GM23338 (cell line): ENCODE measurements at regions not wholly inside any gene's neighbourhood (a gene's known extent, or its start where the extent isn't known, plus 50 kb on each side); places are given as distances from the start of the nearest gene placed in this dataset.

Source experiments
- ATAC-seq: fragments of 200-7000 bp; cut with Tn5 transposase; 3 replicates; pipeline ENCODE4 v1.9.1; 2020
- DNase-seq: peaks from one replicate; pipeline ENCODE4 v3.0.0-alpha.2; 2015; ENCODE audit warnings: low spot score
- H2AFZ ChIP-seq: fragments of 200-600 bp; sonication (generic); 2 replicates; pipeline ENCODE4 v1.8.0; 2016; ENCODE audit warnings: antibody characterized with exemption, mild to moderate bottlenecking, moderate library complexity
- H3F3A ChIP-seq: fragments of 200-600 bp; sonication (generic); replicated peaks from 2 replicates; pipeline ENCODE4 v1.8.0; 2017; ENCODE audit warnings: antibody characterized with exemption, mixed run types, low read depth
- H3K27ac ChIP-seq: fragments of 200-600 bp; sonication (generic); 2 replicates; pipeline ENCODE4 v1.6.1; 2016; ENCODE audit warnings: low read depth
- H3K27me3 ChIP-seq: fragments of 200-600 bp; sonication (generic); 2 replicates; pipeline ENCODE4 v1.8.0; 2016; ENCODE audit warnings: mild to moderate bottlenecking, mixed run types, moderate library complexity; ENCODE audit not compliant: insufficient read depth
- H3K36me3 ChIP-seq: fragments of 200-600 bp; sonication (generic); 2 replicates; pipeline ENCODE4 v1.8.0; 2016; ENCODE audit warnings: mild to moderate bottlenecking; ENCODE audit not compliant: insufficient read depth
- H3K4me1 ChIP-seq: fragments of 200-600 bp; sonication (generic); 2 replicates; pipeline ENCODE4 v1.8.0; 2016; ENCODE audit warnings: mild to moderate bottlenecking, moderate library complexity; ENCODE audit not compliant: insufficient read depth
- H3K4me2 ChIP-seq: fragments of 200-600 bp; sonication (generic); 2 replicates; pipeline ENCODE4 v1.7.1; 2017; ENCODE audit warnings: mixed run types
- H3K4me3 ChIP-seq: fragments of 200-600 bp; sonication (generic); 2 replicates; pipeline ENCODE4 v1.6.1; 2016; ENCODE audit warnings: mixed run types
- H3K79me2 ChIP-seq: fragments of 200-600 bp; sonication (generic); replicated peaks from 2 replicates; pipeline ENCODE4 v1.8.0; 2017; ENCODE audit warnings: mild to moderate bottlenecking; ENCODE audit not compliant: insufficient read depth
- H3K9me2 ChIP-seq: fragments of 200-600 bp; sonication (generic); 2 replicates; pipeline ENCODE4 v1.8.0; 2017; ENCODE audit not compliant: insufficient read depth
- H4K20me1 ChIP-seq: fragments of 200-600 bp; sonication (generic); replicated peaks from 2 replicates; pipeline ENCODE4 v1.8.0; 2017; ENCODE audit warnings: mild to moderate bottlenecking; ENCODE audit not compliant: insufficient read depth
- H3K27ac Mint-ChIP-seq: 2 replicates; pipeline ENCODE4 v1.8.0; 2020; ENCODE audit warnings: inconsistent platforms, mild to moderate bottlenecking, moderate library complexity, mixed read lengths
- H3K27me3 Mint-ChIP-seq: 3 replicates; pipeline ENCODE4 v1.8.0; 2022; ENCODE audit warnings: low read depth, mild to moderate bottlenecking, moderate library complexity, mixed read lengths, inconsistent platforms; ENCODE audit not compliant: insufficient read depth, poor library complexity
- H3K36me3 Mint-ChIP-seq: 3 replicates; pipeline ENCODE4 v1.8.0; 2021; ENCODE audit warnings: low read depth, mild to moderate bottlenecking, inconsistent platforms, moderate library complexity, mixed read lengths
- H3K4me1 Mint-ChIP-seq: 3 replicates; pipeline ENCODE4 v1.8.0; 2020; ENCODE audit warnings: mild to moderate bottlenecking, inconsistent platforms, mixed read lengths
- H3K4me3 Mint-ChIP-seq: 3 replicates; pipeline ENCODE4 v1.8.0; 2021; ENCODE audit warnings: moderate library complexity, mild to moderate bottlenecking, inconsistent platforms, mixed read lengths
- H3K9me3 Mint-ChIP-seq: 3 replicates; pipeline ENCODE4 v1.8.0; 2020; ENCODE audit warnings: moderate library complexity, mild to moderate bottlenecking, inconsistent platforms, mixed read lengths
- CREB1 ChIP-seq: fragments of 250-450 bp; sonication (Bioruptor Pico); IDR thresholded peaks from 2 replicates; pipeline ENCODE4 v1.5.0; 2020; ENCODE audit warnings: low read depth, mild to moderate bottlenecking, moderate library complexity
- CTCF ChIP-seq, 2 experiments: fragments of 200-600 bp in 1 of 2; sonication (generic) in 1 of 2; conservative IDR thresholded peaks; 2 replicates each; pipeline versions ENCODE4 v1.5.1 to v1.6.1; 2016 to 2017; ENCODE audit warnings: antibody characterized with exemption in 2 of 2, low read depth in 2 of 2, mild to moderate bottlenecking in 2 of 2, moderate library complexity in 1 of 2
- EZH2 ChIP-seq: fragments of 200-600 bp; sonication (generic); IDR thresholded peaks from one replicate; pipeline ENCODE4 v1.8.0; 2017; ENCODE audit warnings: antibody characterized with exemption, mild to moderate bottlenecking, low read depth; ENCODE audit not compliant: unreplicated experiment
- EZH2phosphoT487 ChIP-seq: fragments of 200-600 bp; sonication (generic); IDR thresholded peaks from one replicate; pipeline ENCODE4 v1.8.1; 2018; ENCODE audit warnings: antibody characterized with exemption; ENCODE audit not compliant: unreplicated experiment
- JUNB ChIP-seq: IDR thresholded peaks from one replicate; pipeline ENCODE4 v1.6.1; 2016; ENCODE audit warnings: antibody characterized with exemption; ENCODE audit not compliant: unreplicated experiment
- NANOG ChIP-seq: IDR thresholded peaks from 2 replicates; pipeline ENCODE4 v1.6.1; 2016; ENCODE audit warnings: antibody characterized with exemption, borderline replicate concordance
- POLR2AphosphoS5 ChIP-seq: IDR thresholded peaks from 2 replicates; pipeline ENCODE4 v1.6.1; 2016; ENCODE audit warnings: antibody characterized with exemption, low read depth
- ZNF114 ChIP-seq: fragments of 250-450 bp; sonication (Bioruptor Pico); IDR thresholded peaks from 2 replicates; pipeline ENCODE4 v1.5.0; 2020; ENCODE audit warnings: mild to moderate bottlenecking, moderate library complexity

DNA sequence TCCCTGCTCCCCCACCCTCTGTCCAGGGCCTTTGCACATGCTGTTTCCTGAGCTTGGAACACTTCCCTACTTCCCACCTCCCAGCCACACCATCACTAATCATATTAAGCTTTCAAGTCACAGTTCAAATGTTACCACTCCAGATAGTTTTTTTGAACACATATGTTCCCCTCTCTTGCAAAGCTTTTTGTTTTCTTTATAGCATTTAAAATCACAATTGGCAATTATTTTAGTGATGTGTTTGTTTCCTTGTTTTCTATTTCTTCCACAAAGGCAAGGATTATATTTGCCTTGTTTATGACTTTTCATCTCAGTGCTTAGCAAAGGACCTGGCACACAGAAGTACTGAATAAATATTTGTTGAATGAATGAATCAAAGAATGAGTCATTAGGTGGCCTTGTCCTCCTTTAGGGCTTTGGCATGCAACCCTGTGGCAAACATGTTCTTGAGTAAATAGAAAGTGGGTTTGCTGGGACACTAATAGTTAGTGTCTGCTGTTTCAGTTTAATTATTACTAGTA lies 386.8 kb downstream of the FGF10 start:
- H3K9me2 ChIP-seq = peaks cover 12% of the 10 kb centered on the region; the same call in 1 of the 2 replicates
- H3K4me2 ChIP-seq = no peak overlapping the region
- H3K27ac ChIP-seq = no peak overlapping the region
- no peaks in the 10 kb centered on the region for H3K36me3 ChIP-seq
- no peak for DNase-seq
- no peak for TF ChIP-seq JUNB
- TF ChIP-seq EZH2phosphoT487 = no peak
- TF ChIP-seq CREB1 (CRISPR knock-in tag) = no peak
- no peak for TF ChIP-seq CTCF (conservative IDR thresholded peaks at IDR 0.05; ENCODE audit: low read depth in 2 of 2)
- TF ChIP-seq EZH2 = no peak
- no peak for TF ChIP-seq NANOG
- TF ChIP-seq ZNF114 (CRISPR knock-in tag) = no peak
- H3K4me3 Mint-ChIP-seq = no peak overlapping the region
- H3K36me3 Mint-ChIP-seq = no peaks in the 10 kb centered on the region
- H2AFZ ChIP-seq = no peak overlapping the region
- H3K27ac Mint-ChIP-seq = no peak overlapping the region
- H3K4me1 ChIP-seq = no peaks in the 10 kb centered on the region
- H3K4me3 ChIP-seq = no peak overlapping the region
- ATAC-seq = no peak
- H3K9me3 Mint-ChIP-seq = peaks cover 6% of the 10 kb centered on the region; the same call in 2 of the 3 replicates
- no peaks in the 10 kb centered on the region for H3K27me3 ChIP-seq
- peaks cover 4% of the 10 kb centered on the region; the same call in 1 of the 3 replicates for H3K4me1 Mint-ChIP-seq
- H3K79me2 ChIP-seq = no peaks in the 10 kb centered on the region
- H4K20me1 ChIP-seq = no peaks in the 10 kb centered on the region
- no peaks in the 10 kb centered on the region for H3F3A ChIP-seq
- no peaks in the 10 kb centered on the region for H3K27me3 Mint-ChIP-seq

GRCh38 chr5:44001675-44002380 lies 387.4 kb downstream of the FGF10 start:
- H3F3A ChIP-seq = no peaks in the 10 kb centered on the region
- no peak overlapping the region for H3K27ac ChIP-seq
- no peak overlapping the region for H3K4me3 Mint-ChIP-seq
- no peaks in the 10 kb centered on the region for H3K36me3 ChIP-seq
- H3K9me3 Mint-ChIP-seq = peaks cover 6% of the 10 kb centered on the region; the same call in 2 of the 3 replicates
- no peak for TF ChIP-seq POLR2AphosphoS5
- no peak for TF ChIP-seq CTCF (conservative IDR thresholded peaks at IDR 0.05; ENCODE audit: low read depth in 2 of 2)
- no peak overlapping the region for H3K4me2 ChIP-seq
- no peaks in the 10 kb centered on the region for H3K27me3 Mint-ChIP-seq
- no peak overlapping the region for H3K4me3 ChIP-seq
- H2AFZ ChIP-seq = no peak overlapping the region
- H3K4me1 ChIP-seq = no peaks in the 10 kb centered on the region
- H3K9me2 ChIP-seq = peaks cover 12% of the 10 kb centered on the region; the same call in 1 of the 2 replicates
- H3K36me3 Mint-ChIP-seq = no peaks in the 10 kb centered on the region
- H3K79me2 ChIP-seq = no peaks in the 10 kb centered on the region
- peaks cover 9% of the 10 kb centered on the region; the same call in 2 of the 3 replicates for H3K4me1 Mint-ChIP-seq
- ATAC-seq (no peak), DNase-seq (no peak)
- H3K27ac Mint-ChIP-seq = no peak overlapping the region
- no peaks in the 10 kb centered on the region for H3K27me3 ChIP-seq
- no peaks in the 10 kb centered on the region for H4K20me1 ChIP-seq
